SHP77 treated with DMSO at 0.1 percent for 48 hours (cell line): ENCODE measurements at regions not wholly inside any gene's neighbourhood (a gene's known extent, or its start where the extent isn't known, plus 50 kb on each side); places are given as distances from the start of the nearest gene placed in this dataset.
"Not testable (repeated sequence)": the region's sequence is repeated elsewhere in the genome, so short reads cannot be mapped to it uniquely, and the experiment has no call there.

Experiments used
- DNase-seq: peaks from one replicate; lab custom pipeline; 2025; lab: John Stamatoyannopoulos, UW

DNA sequence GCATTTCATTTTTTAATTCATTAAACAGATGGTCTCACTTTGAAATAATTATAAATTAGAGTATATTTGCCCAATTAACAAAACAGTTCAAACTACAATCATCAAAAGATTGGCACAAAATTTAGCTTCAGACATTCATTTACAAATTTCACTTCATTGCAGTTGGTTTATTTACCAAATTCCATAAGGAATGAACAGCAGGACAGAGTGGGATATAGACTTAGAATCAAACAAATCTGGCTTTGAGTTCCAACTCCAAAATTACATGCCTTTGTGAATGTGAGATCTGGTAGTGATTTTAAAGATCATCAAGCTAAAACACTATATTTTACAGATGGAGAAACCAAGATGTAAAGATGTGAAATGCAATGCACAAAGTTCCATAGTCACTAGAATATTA lies 310.7 kb upstream of the CNTN5 start:
- DNase-seq: no peak

DNA sequence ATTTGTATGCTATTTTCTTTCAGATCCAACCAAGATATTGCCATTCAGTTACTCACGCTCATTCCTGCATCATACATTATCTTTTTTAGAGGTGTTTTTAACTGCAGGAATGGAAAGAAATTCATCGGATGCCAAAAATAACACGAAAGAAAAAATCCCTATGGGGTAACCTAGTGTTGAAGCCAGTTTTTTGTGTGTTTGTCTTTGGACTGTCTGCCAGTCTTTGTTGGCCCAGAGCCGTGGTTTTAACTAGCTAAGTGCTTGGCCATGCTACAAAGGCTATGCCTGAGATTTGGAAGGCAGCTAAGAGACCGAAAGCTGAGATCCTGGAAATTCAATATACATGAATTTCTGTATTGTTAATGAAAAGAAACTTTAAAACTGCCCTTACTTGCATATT lies 309.8 kb upstream of the CNTN5 start:
- DNase-seq: peak; percentile 7

DNA sequence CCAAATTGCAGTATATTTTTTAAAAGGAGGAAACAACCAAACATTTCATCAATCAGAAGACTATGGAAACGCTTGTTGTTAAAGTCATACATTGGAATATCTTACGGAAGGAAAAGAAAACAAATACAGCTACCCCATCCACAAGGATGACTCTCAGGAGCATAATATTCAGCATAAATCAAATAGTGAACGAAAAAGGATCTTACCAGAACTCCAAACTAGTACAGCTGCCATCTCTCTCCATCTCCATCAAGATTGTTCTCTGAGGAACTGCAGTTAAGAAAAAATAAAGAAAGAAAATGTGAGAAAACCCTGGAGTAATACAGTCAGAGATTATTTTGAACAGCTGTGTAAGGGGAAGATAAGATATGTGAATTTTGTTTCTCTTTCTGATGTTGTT lies 299.8 kb upstream of the CNTN5 start:
- no peak for DNase-seq

DNA sequence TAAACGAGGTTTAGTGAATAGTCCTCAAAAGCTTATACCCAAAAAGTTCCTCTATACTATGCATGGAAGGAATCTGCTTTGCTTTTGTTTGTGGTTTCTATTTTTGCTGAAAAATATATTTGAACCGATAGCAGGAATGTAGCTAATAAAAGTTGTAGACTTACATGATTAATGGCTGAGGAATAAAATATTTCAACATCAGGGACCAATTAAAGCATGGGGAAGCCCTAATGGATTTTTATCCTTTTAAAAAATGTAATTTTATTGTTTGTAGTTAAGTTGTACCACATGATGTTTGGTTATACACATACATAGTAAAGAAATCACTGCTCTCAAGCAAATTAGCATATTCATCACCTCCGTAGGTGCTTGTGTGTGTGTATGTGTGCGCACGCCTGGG lies 295.3 kb upstream of the CNTN5 start:
- no peak for DNase-seq

DNA sequence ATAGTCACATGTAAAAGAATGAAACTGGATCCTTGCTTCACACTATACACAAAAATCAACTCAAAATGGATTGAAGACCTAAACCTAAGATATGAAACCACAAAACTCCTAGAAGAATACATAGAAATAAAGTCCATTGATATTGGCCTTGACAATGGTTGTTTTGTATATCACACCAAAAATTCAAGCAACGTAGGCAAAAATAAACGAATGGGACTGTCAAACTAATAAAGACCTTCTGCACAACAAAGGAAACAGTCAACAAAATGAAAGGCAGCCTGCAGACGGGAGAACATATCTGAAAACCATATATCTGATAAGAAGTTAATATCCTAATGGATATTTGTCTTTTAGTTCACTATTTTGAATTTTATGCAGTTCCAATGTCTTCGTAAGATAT lies 292.3 kb upstream of the CNTN5 start:
- no peak for DNase-seq

DNA sequence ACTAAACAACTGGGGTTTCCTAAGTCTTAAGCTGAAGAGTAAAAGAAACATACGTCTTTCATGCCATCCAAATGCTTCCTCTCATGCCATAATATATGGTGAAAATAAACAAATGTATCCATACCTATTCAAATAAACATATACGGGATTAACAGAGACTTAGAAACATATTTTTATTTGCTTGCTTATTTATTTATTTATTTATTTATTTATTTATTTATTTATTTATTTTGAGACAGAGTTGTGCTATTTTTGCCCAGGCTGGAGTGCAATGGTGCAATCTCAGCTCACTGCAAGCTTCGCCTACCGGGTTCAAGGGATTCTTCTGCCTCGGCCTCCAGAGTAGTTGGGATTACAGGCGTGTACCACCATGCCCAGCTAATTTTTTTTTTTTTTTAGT lies 291.6 kb upstream of the CNTN5 start:
- no peak for DNase-seq

DNA sequence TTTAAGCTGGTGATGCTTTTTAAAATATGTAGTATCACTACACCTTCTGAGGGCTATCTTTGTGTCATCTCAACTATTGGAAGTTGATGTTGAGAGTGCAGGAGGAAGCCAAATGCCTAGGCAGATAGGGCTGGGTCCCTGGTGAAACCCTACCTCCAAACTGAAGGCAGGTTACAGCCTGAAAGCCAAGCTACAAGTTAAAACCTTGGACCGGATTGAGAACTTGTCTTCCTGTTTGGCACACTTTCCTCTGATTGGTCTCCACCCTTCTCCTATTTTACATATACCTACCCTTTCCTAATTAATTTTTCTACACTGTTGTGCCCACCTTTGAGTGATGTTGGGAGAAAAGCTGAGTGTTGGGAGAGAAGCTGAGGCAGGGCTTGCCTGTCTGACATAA lies 287.8 kb upstream of the CNTN5 start:
- no peak for DNase-seq

DNA sequence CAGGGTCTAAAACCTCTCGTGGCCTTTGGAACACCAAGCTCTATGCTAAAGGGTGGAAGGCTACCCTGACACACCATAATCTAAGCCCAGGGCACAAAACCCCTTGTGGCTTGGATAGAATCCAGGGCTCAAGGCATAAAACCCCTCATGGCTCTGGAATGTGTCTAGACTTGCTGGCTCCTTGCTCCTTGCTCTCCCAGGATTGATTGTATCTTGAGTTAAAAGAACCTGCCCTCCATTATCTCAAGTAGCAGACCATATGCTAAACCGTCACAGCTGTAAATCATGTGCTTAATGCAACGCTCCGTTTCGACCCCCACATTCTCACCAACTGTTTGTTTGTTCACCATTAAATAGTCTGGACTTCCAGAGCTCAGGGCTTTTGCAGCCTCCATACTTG lies 287.4 kb upstream of the CNTN5 start:
- DNase-seq: not testable (repeated sequence)

DNA sequence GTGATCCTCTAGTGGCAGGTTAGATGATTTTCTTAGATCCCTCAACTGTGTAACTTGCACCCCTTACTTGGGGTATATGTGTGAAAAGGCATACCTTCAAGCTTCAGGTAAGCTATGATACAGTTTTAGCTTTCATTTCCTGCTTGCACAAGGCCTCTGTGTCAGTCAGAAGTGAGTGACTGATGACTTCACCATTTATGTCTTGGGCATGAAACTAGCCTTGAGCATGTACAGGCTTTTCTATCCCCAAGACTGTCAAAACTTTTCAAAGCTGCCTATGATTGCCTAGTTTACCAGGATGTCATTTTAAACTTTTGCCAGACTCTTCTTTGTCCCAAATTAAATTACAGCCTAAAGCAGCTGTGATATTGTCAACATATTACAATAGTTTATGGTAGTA lies 286.1 kb upstream of the CNTN5 start:
- no peak for DNase-seq

DNA sequence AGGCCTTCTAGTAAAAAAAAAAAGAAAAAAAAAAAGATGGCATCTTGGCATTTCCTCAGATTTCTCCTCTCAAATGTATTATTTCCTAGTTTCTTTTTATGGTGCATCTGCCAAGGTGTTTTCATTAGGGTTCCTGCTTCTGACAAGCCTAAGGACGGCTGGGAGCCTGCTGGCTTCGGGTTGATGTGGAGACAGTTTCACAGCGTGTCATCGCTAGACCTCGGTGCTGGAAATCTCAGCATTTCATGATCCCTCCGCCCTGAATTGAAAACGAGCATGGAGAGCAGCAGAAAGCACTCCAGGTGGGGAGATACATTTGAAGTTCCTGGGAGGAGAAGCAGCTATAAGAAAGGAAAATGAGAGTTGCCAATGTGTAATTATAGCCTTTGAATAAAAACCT lies 283.9 kb upstream of the CNTN5 start:
- DNase-seq: no peak

DNA sequence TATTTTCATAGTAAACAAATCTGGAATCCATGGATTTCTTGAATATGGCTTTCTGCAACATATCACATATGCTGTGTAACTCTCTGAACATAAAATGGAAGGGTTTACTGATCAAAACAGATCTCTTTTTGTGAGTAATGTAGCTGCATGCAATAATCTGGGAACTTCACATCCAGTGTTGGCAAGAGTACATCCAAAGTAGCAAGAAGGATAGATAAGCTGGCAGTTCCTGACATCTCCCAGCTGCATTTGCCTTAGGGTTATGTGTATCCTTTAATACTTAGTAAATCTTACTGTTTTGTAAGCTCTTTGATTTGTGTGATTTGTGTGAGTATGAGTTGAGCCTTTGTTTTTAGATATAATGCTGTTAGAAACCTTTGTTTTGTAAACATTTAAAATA lies 280.4 kb upstream of the CNTN5 start:
- no peak for DNase-seq

DNA sequence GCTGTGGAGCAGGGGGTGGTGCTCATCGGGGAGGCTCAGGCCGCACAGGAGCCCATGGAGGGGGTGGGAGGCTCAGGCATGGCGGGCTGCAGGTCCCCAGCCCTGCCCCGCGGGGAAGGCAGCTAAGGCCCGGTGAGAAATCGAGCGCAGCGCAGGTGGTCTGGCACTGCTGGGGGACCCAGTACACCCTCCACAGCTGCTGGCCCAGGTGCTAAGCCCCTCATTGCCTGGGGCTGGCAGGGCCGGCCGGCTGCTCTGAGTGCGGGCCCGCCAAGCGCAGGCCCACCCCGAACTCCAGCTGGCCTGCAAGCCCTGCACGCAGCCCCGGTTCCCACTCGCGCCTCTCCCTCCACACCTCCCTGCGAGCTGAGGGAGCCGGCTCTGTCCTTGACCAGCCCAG lies 257.3 kb upstream of the CNTN5 start:
- DNase-seq: not testable (repeated sequence)

DNA sequence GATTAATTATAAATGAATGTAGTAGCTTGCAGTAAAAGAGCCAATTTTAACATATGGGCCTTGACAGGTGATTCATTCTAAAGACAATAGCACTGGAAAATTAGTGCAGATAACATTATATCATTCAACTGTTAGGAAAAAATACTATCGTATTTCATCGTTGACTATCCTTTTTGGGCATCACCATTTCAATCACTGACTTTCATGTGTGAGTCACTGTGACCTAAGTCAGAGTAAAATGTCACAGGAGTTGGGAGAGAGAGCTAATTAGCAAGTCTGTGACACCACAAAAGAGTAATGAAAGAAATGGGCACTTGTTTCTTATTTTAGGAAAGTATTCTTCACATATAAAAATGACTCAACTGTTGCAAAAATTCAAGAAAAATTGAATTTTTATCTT lies 253.8 kb upstream of the CNTN5 start:
- DNase-seq: no peak

DNA sequence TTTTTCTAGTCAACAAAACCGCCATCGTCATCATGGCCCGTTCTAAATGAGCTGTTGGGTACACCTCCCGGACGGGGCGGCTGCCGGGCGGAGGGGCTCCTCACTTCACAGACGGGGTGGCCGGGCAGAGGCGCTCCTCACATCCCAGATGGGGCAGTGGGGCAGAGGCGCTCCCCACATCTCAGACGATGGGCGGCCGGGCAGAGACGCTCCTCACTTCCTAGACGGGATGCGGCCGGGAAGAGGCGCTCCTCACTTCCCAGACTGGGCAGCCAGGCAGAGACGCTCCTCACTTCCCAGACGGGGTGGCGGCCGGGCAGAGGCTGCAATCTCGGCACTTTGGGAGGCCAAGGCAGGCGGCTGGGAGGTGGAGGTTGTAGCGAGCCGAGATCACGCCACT lies 250.7 kb upstream of the CNTN5 start:
- not testable (repeated sequence) for DNase-seq

DNA sequence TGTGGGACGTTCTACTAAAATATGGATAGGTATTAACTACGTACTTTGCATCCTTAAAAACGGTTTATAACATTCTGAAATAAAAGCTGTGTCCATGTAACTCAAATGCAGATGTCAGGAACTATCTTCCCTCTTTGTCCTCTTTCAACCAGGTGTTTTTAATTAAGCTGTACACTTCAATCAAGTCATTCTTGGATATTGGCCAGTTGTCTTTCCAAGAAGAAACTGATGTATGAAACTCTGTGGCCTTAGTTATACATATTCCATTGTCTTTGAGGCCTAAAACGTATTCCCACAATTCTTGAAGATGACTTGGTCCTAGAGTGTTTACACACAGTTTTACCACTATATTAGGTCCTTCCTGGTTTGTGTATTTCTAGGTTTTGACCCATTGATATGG lies 249.0 kb upstream of the CNTN5 start:
- DNase-seq: no peak

DNA sequence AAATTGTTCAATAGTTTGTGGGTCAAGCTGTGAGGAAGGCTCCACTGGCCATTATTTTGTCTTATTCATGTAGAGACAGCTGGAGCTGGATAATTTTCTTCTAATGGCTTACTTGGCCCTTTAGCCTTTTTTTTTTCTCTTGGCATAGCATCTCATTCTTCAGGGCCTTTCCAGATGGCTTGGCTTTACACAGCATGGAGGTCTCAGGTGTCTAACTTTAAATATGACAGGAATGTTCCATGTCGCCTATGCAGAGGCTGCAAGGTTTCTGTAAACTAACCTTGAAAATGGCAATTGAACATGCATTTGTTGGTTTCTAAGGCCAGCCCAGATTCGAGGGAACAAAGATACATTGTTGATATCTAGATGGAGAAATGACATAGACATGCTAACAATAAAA lies 247.9 kb upstream of the CNTN5 start:
- no peak for DNase-seq

DNA sequence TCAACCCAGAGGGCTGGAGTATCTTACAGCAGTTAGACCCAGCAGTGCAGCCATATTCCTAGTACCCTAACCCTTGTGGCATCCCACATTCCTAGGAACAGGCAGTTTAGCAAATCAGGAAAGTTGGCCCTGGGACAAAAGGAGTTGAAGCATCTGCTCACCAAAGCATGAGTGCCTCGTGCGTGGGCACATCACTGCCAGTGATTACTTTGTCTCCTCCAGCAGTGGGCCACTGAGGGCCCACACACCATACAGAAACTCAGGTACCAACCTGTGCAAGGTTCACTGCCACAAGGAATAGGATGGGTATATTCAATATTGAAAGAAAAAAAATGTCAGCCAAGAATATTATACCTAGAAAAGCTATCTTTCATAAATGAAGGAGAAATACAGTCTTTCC lies 227.5 kb upstream of the CNTN5 start:
- no peak for DNase-seq

DNA sequence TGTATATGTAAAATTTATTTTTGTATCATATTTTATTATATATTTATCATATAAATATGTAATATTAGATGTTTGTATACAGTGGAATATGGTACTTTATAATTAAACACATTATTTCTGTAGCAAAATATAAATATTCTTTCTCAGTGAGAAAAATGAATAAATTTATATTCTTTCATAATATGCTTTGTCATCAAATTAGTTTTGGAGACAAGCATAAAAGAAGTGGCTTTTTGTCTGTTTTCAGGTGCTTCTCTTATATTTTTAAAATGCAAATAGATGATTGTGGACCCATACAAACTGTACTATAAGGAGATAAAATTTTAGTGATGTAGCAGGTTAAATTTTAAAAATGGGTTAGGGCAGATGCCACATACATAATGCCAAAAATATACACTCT lies 222.4 kb upstream of the CNTN5 start:
- no peak for DNase-seq

DNA sequence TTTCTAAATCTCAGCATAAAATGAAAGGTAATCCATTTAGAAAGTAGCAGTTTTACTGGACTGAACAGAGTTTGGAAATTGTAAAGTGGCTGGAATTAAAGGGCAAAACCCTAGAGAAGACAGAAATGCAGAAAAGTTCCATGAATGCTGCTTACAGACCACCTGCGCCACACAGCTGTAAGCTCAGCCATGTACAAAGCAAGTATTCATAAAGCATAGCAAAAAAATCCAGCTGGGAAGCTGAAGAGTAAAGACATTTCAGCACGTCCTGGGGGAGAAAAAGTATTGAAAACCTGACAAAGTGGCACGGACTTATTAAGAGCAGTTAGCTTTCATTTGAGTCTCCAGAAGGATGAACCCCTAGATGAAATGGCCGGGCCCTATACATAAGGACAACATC lies 220.1 kb upstream of the CNTN5 start:
- DNase-seq: no peak

DNA sequence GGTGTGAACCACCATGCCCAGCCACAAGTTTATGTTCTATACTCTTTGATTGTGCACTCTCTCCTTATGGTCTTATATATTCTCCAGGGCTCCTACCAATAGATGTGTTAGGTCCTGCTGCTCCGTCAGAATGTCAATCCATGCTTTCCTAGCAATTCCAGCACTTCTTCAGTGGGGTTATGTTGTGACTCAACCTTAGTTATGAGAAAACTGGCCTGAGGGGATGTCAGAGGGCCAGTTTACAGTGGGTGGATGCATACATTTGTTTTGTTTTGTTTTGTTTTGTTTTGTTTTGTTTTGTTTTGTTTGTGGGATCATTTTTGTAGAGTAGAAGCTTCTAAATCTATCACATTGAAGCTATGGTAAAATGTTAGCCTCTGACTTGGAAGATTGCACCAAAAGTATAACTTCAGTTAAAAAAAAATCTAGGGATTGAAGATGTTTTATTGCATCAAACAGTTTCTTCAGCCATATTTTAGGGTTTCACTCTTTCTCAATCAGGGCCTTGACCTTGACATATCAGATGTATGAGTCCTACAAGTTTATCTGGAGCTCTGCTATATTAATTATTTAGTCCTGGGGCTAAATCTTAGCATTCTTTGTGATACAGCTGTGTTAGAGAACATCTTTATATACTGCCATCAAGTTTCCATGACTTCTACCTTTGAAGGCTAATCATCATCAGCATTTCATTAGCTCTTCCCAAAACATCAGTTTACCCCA lies 191.6 kb upstream of the CNTN5 start:
- DNase-seq: no peak

DNA sequence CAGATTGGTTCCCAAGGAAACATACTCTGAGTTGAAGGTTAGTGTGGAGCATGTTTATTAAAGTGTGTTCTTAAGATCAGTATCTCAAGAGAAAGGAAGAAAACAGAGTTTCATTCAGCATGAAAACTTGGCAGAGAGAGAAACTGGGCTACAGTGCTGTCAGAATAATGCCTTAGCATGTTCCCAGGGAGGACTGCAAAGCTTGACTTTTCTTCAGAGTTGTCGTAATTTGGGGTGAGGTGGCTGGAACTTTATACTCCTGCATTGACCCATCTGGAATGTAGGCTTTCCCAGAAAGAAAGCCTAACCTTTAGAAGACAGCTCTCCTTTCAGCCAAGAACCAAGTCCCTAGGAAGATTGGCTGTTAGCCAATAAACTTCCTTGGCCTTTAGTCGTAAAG lies 190.8 kb upstream of the CNTN5 start:
- no peak for DNase-seq

DNA sequence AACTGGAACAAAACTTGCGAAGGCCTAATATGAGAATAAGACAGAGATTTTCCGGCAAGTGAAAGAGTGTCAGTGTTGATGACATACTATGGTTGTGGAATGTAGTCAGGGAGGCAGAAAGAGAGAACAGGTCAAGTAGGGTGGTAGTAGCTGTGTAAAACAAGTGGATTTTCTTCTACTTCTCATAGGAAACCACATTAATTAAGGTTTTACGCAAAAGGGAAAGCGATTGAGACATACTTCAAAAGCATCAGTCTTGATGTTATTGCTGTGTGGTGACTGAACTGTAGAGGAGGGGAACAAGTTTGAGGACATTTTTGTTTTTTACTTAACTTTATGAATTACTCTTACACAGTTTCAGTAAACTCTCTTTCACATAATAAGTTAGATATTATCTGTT lies 186.0 kb upstream of the CNTN5 start:
- no peak for DNase-seq

DNA sequence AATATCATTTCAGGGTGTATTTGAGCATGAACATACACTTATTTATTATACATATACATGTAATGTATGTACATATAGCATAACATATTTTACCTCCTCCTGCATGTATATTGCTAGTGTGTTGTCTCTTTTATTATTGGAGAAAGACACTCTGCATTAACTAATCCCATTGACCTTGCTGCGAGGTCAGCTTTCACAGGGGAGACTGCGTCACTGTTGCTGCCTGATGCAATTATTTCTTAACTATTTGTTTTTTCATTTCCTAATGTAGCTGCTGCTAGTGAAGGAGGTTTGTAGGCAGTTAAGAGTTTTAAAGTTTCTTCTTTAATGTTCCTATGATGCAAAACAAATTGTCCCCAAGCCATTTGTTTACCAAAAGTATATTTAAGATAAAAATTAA lies 185.4 kb upstream of the CNTN5 start:
- DNase-seq: no peak

DNA sequence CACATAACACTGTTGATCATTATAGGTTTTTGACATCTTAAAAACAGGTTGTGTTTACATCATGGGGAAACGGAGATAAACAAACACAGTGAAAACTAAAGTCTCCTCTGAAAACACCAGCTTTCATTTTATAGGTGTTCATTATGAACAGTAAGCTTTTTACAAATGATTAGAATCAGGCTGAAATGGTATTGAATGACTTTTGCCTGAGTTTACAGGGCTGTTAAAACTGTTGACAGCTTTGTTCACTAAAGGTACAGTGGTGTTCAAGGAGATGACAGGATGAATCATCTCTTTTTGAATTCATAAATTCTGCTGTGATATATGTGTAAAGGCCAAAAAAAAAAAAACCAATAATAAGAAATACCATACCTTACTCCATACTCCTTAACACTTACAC lies 184.6 kb upstream of the CNTN5 start:
- no peak for DNase-seq

DNA sequence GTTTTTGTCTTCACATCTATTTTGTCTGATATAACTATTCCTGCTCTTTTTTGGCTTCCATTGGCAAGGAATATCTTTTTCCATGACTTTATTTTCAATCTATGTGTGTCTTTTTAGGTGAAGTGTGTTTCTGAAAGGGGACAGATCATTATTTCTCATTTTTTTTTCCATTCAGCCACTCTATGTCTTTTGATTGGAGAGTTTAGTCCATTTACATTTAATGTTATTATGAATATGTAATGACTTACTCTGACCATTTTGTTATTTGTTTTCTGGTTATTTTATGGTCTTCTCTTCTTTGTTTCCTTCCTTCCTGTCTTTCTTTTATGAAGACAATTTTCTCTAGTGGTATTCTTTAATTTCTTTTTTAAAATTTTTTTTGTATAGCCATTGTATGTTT lies 178.6 kb upstream of the CNTN5 start:
- no peak for DNase-seq
